Naive thymus-derived CD4-positive, alpha-beta T cell (primary cell): ENCODE measurements at regions not wholly inside any gene's neighbourhood (a gene's known extent, or its start where the extent isn't known, plus 50 kb on each side); places are given as distances from the start of the nearest gene placed in this dataset.

Source experiments
- ATAC-seq: fragments of 150-1000 bp; cut with Tn5 transposase; 2 replicates; pipeline ENCODE4 v1.10.0; 2021; ENCODE audit warnings: mild to moderate bottlenecking, moderate library complexity
- CTCF ChIA-PET: fragments of 350-600 bp; sonication (Branson Sonifier 250); formaldehyde crosslinking; loops from one replicate; lab custom pipeline; 2021; ENCODE audit warnings: antibody characterized with exemption; lab: Charles Lee
- POLR2A ChIA-PET: fragments of 350-600 bp; sonication (Branson Sonifier 250); formaldehyde crosslinking; loops from one replicate; lab custom pipeline; 2021; ENCODE audit warnings: antibody characterized with exemption, inconsistent platforms; lab: Charles Lee
- DNase-seq, 9 donors: peaks; one replicate each; pipeline versions ENCODE4 v3.0.0 to v3.0.0-alpha.2; 2020 to 2022; ENCODE audit warnings: mixed read lengths in 1 of 9
- H3K27ac ChIP-seq: one replicate; pipeline ENCODE4 v1.7.0; 2013; ENCODE audit warnings: mild to moderate bottlenecking, low read depth, low read length, moderate library complexity
- H3K27me3 ChIP-seq, 2 donors: one replicate each; pipeline ENCODE4 v1.7.0; 2013; ENCODE audit warnings: low read length in 2 of 2, mild to moderate bottlenecking in 2 of 2, moderate library complexity in 2 of 2; ENCODE audit not compliant: control insufficient read depth in 2 of 2, insufficient read depth in 2 of 2
- H3K36me3 ChIP-seq, 3 experiments: 1 replicate in 2 of 3; 2 replicates in 1 of 3; pipeline ENCODE4 v1.7.0; 2013; ENCODE audit warnings: low read length in 3 of 3, mild to moderate bottlenecking in 3 of 3, moderate library complexity in 1 of 3; ENCODE audit not compliant: insufficient read depth in 3 of 3, control insufficient read depth in 2 of 3
- H3K4me1 ChIP-seq, 2 donors: one replicate each; pipeline ENCODE4 v1.7.0; 2013; ENCODE audit warnings: low read length in 2 of 2, mild to moderate bottlenecking in 2 of 2, moderate library complexity in 1 of 2; ENCODE audit not compliant: control insufficient read depth in 2 of 2, insufficient read depth in 2 of 2
- H3K4me3 ChIP-seq: 2 replicates; pipeline ENCODE4 v1.7.0; 2013; ENCODE audit warnings: mild to moderate bottlenecking, low read length
- H3K9me3 ChIP-seq, 3 experiments: 1 replicate in 2 of 3; 2 replicates in 1 of 3; pipeline ENCODE4 v1.7.0; 2013; ENCODE audit warnings: low read length in 3 of 3; ENCODE audit not compliant: control insufficient read depth in 2 of 3
- H3K27ac Mint-ChIP-seq, 9 donors: one replicate each; pipeline ENCODE4 v1.8.0; 2020 to 2022; ENCODE audit warnings: mixed read lengths in 9 of 9, mild to moderate bottlenecking in 8 of 9, moderate library complexity in 5 of 9, inconsistent platforms in 2 of 9
- H3K27me3 Mint-ChIP-seq, 5 donors: one replicate each; pipeline ENCODE4 v1.8.0; 2021 to 2022; ENCODE audit warnings: mixed read lengths in 5 of 5, mild to moderate bottlenecking in 1 of 5
- H3K36me3 Mint-ChIP-seq, 5 donors: one replicate each; pipeline ENCODE4 v1.8.0; 2020 to 2022; ENCODE audit warnings: mixed read lengths in 5 of 5, mild to moderate bottlenecking in 3 of 5, inconsistent platforms in 1 of 5
- H3K4me1 Mint-ChIP-seq, 7 donors: one replicate each; pipeline ENCODE4 v1.8.0; 2020 to 2022; ENCODE audit warnings: mixed read lengths in 7 of 7, mild to moderate bottlenecking in 3 of 7, inconsistent platforms in 1 of 7
- H3K4me3 Mint-ChIP-seq, 10 donors: one replicate each; pipeline ENCODE4 v1.8.0; 2020 to 2022; ENCODE audit warnings: mild to moderate bottlenecking in 10 of 10, mixed read lengths in 10 of 10, moderate library complexity in 6 of 10, inconsistent platforms in 2 of 10
- H3K9me3 Mint-ChIP-seq, 11 donors: one replicate each; pipeline ENCODE4 v1.8.0; 2020 to 2022; ENCODE audit warnings: mixed read lengths in 11 of 11, mild to moderate bottlenecking in 4 of 11, inconsistent platforms in 1 of 11, moderate library complexity in 1 of 11
- intact Hi-C, 2 donors: fragments of 100-400 bp; cut with micrococcal nuclease; formaldehyde crosslinking; loops; one replicate each; pipeline ENCODE4 v1.15.1; 2023

- no peak for ATAC-seq
- no peaks in the 10 kb centered on the region for H3K4me1 ChIP-seq
Observed at GRCh38 chr15:29172742-29173725, 96.6 kb downstream of the NSMCE3 start.

GRCh38 chr15:29170521-29170920 is 99.1 kb downstream of the NSMCE3 start:
- no peaks in the 10 kb centered on the region for H3K27me3 ChIP-seq
- Mint-ChIP-seq H3K27ac (no peak overlapping the region), H3K4me1 (peaks cover 0 to 2% (median 0%) of the 10 kb centered on the region in 7 donors), H3K4me3 (no peak overlapping the region), H3K36me3 (no peaks in the 10 kb centered on the region), H3K9me3 (no peaks in the 10 kb centered on the region), H3K27me3 (peaks cover 13 to 33% (median 18%) of the 10 kb centered on the region in 5 donors)
- POLR2A ChIA-PET, result no interaction called here
- intact Hi-C loops, result no loop called here
- no peaks in the 10 kb centered on the region for H3K36me3 ChIP-seq
- CTCF ChIA-PET, result no interaction called here
- H3K4me3 ChIP-seq, result no peak overlapping the region
- no peaks in the 10 kb centered on the region for H3K4me1 ChIP-seq
- no peaks in the 10 kb centered on the region for H3K9me3 ChIP-seq
- no peak for DNase-seq
- no peak for ATAC-seq
- H3K27ac ChIP-seq, result no peak overlapping the region

More at GRCh38 chr15:29172742-29173725, 96.6 kb downstream of the NSMCE3 start:
- Mint-ChIP-seq H3K9me3 (no peaks in the 10 kb centered on the region), H3K27ac (peak overlapping the region in 1 of 9 donors; percentile 48), H3K36me3 (no peaks in the 10 kb centered on the region), H3K4me1 (peaks cover 0 to 2% (median 0%) of the 10 kb centered on the region in 7 donors), H3K27me3 (peaks cover 4 to 32% (median 19%) of the 10 kb centered on the region in 5 donors), H3K4me3 (no peak overlapping the region)
- CTCF ChIA-PET, result no interaction called here
- intact Hi-C loops, result no loop called here
- no peak overlapping the region for H3K4me3 ChIP-seq
- POLR2A ChIA-PET, result no interaction called here
- no peaks in the 10 kb centered on the region for H3K27me3 ChIP-seq
- no peak overlapping the region for H3K27ac ChIP-seq
- no peaks in the 10 kb centered on the region for H3K36me3 ChIP-seq
- no peaks in the 10 kb centered on the region for H3K9me3 ChIP-seq
- no peak for DNase-seq
